OCI-LY7 (cell line): ENCODE measurements at regions not wholly inside any gene's neighbourhood (a gene's known extent, or its start where the extent isn't known, plus 50 kb on each side); places are given as distances from the start of the nearest gene placed in this dataset.

Source experiments
- BruUV-seq: library from RNA; stranded (reverse); fragments of 400-500 nt; replicated peaks from 2 replicates; lab custom pipeline; 2021; lab: Mats Ljungman, UMichigan
- CTCF ChIA-PET: fragments of 300-600 bp; sonication (Branson Sonifier 250); formaldehyde crosslinking; loops from one replicate; lab custom pipeline; 2022; ENCODE audit warnings: antibody characterized with exemption; ENCODE audit not compliant: unreplicated experiment; lab: Charles Lee
- POLR2A ChIA-PET: fragments of 300-600 bp; sonication (Branson Sonifier 250); formaldehyde crosslinking; loops from one replicate; lab custom pipeline; 2022; ENCODE audit warnings: antibody characterized with exemption; lab: Charles Lee
- DNase-seq: peaks from one replicate; pipeline ENCODE4 v3.0.0-alpha.2; 2015; ENCODE audit warnings: low spot score
- H2AFZ ChIP-seq: fragments of 200-600 bp; sonication (generic), shearing (Covaris generic); 2 replicates; pipeline ENCODE4 v1.6.1; 2014; ENCODE audit warnings: mild to moderate bottlenecking, antibody characterized with exemption, low read length, moderate library complexity
- H3K27ac ChIP-seq: fragments of 200-600 bp; sonication (generic); 2 replicates; pipeline ENCODE4 v1.5.1; 2014; ENCODE audit warnings: mixed run types, low read depth, mild to moderate bottlenecking, moderate library complexity, low read length, inconsistent platforms; ENCODE audit not compliant: poor library complexity, severe bottlenecking
- H3K36me3 ChIP-seq: fragments of 200-600 bp; sonication (generic); 2 replicates; pipeline ENCODE4 v1.6.1; 2014; ENCODE audit warnings: mild to moderate bottlenecking, antibody characterized with exemption, low read length, moderate library complexity, mixed read lengths; ENCODE audit not compliant: insufficient read depth
- H3K4me1 ChIP-seq: fragments of 200-600 bp; sonication (generic); 2 replicates; pipeline ENCODE4 v1.5.1; 2014; ENCODE audit warnings: mild to moderate bottlenecking, low read length; ENCODE audit not compliant: insufficient read depth, poor library complexity, severe bottlenecking
- H3K4me2 ChIP-seq: fragments of 200-600 bp; sonication (generic); 2 replicates; pipeline ENCODE4 v1.6.1; 2014; ENCODE audit warnings: mild to moderate bottlenecking, low read length
- H3K4me3 ChIP-seq: fragments of 200-600 bp; sonication (generic); 2 replicates; pipeline ENCODE4 v1.5.1; 2014; ENCODE audit warnings: mild to moderate bottlenecking, low read depth, low read length; ENCODE audit not compliant: poor library complexity, severe bottlenecking
- H3K79me2 ChIP-seq: fragments of 200-600 bp; sonication (generic); 2 replicates; pipeline ENCODE4 v1.6.1; 2016; ENCODE audit warnings: low read depth, mild to moderate bottlenecking, low read length, moderate library complexity, mixed read lengths; ENCODE audit not compliant: insufficient read depth
- H3K9me2 ChIP-seq: fragments of 200-600 bp; sonication (generic); 2 replicates; pipeline ENCODE4 v1.6.1; 2016; ENCODE audit warnings: mild to moderate bottlenecking, low read length, mixed read lengths; ENCODE audit not compliant: insufficient read depth
- H3K9me3 ChIP-seq: fragments of 200-600 bp; sonication (generic); 2 replicates; pipeline ENCODE4 v1.6.1; 2014; ENCODE audit warnings: mild to moderate bottlenecking, mixed run types, low read length, mixed read lengths
- H4K20me1 ChIP-seq: fragments of 200-600 bp; sonication (generic); 2 replicates; pipeline ENCODE4 v1.6.1; 2014; ENCODE audit warnings: mild to moderate bottlenecking, antibody characterized with exemption, low read length, moderate library complexity, mixed read lengths; ENCODE audit not compliant: insufficient read depth
- CTCF ChIP-seq: fragments of 200-600 bp; sonication (generic); conservative IDR thresholded peaks from 2 replicates; pipeline ENCODE4 v1.5.1; 2014; ENCODE audit warnings: mild to moderate bottlenecking, antibody characterized with exemption, low read length, moderate library complexity, mixed read lengths
- EZH2phosphoT487 ChIP-seq: fragments of 200-600 bp; sonication (generic); IDR thresholded peaks from 2 replicates; pipeline ENCODE4 v1.6.1; 2018; ENCODE audit warnings: low read depth, borderline replicate concordance, mild to moderate bottlenecking, mixed run types, antibody characterized with exemption, low read length, moderate library complexity, mixed read lengths
- intact Hi-C: fragments of 100-400 bp; cut with micrococcal nuclease; formaldehyde crosslinking; loops from one replicate; pipeline ENCODE4 v1.10.0; 2022; ENCODE audit not compliant: unreplicated experiment

GRCh38 chr11:10627291-10627690 lies 58.8 kb upstream of the LYVE1 start:
- Histone ChIP-seq H3K79me2 (no peaks in the 10 kb centered on the region), H3K4me2 (no peak overlapping the region), H3K9me3 (no peaks in the 10 kb centered on the region), H4K20me1 (no peaks in the 10 kb centered on the region), H3K27ac (no peak overlapping the region), H3K4me1 (peaks cover 7% of the 10 kb centered on the region), H3K9me2 (no peaks in the 10 kb centered on the region), H3K4me3 (no peak overlapping the region), H2AFZ (no peak overlapping the region), H3K36me3 (no peaks in the 10 kb centered on the region)
- BruUV-seq = no TSS peak
- POLR2A ChIA-PET = no interaction called here
- DNase-seq = no peak
- no peak for TF ChIP-seq CTCF
- no peak for TF ChIP-seq EZH2phosphoT487
- CTCF ChIA-PET = no interaction called here
- intact Hi-C loops = no loop called here

GRCh38 chr11:10625982-10626311 lies 57.5 kb upstream of the LYVE1 start:
- Histone ChIP-seq H3K27ac (no peak overlapping the region), H3K79me2 (no peaks in the 10 kb centered on the region), H3K9me3 (no peaks in the 10 kb centered on the region), H2AFZ (no peak overlapping the region), H3K4me2 (no peak overlapping the region), H3K4me1 (peaks cover 7% of the 10 kb centered on the region), H3K36me3 (no peaks in the 10 kb centered on the region), H3K4me3 (no peak overlapping the region), H3K9me2 (no peaks in the 10 kb centered on the region), H4K20me1 (no peaks in the 10 kb centered on the region)
- ChIA-PET CTCF (no interaction called here), POLR2A (interaction anchor here (0.9 kb wide), 1 partner anchor 19 kb away, joined by 3 read pairs; no protein-coding TSS in a partner anchor)
- intact Hi-C loops = no loop called here
- no TSS peak for BruUV-seq
- no peak for DNase-seq
- TF ChIP-seq CTCF = no peak
- no peak for TF ChIP-seq EZH2phosphoT487

DNA sequence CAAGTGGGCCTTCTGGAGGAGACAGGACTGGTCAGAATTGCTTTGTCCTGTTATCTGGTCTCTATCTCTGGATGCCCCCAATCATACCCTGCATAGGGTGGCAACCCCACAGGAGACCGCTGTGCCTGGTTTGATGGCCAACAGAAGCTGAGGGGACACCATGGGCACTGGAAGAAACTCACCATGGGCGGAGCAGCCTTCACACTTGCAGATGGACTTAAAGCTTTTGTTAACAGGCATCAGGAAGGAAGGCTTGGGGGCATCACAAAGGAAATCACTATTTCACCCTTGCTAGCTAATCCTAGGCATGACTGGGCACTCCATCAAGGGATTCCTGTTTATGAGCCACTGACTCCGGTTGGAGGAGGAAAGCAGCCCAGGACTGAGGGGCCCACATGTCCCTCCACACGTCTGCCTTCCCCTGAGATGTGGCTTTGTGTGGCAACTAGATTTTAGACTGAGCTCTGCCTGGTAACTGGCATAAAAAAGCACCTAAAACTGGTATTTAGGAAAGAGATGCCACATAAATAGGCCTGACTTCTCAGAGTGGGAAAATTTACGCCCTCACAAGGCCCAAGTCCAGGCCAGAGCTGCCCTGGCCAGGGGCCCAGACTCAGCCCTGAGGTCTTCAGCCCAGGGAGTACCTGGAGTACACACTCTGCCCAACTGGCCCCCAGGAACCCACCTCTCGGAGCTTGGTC lies 57.0 kb upstream of the LYVE1 start:
- intact Hi-C loops = no loop called here

More for the DNA sequence above, 57.0 kb upstream of the LYVE1 start:
- no peaks in the 10 kb centered on the region for H3K36me3 ChIP-seq
- no peaks in the 10 kb centered on the region for H4K20me1 ChIP-seq
- H3K9me3 ChIP-seq = no peaks in the 10 kb centered on the region
- no peak overlapping the region for H3K4me2 ChIP-seq
- CTCF ChIA-PET = no interaction called here
- no TSS peak for BruUV-seq
- no peak for DNase-seq
- H3K79me2 ChIP-seq = no peaks in the 10 kb centered on the region
- H3K9me2 ChIP-seq = no peaks in the 10 kb centered on the region
- no peak overlapping the region for H3K4me3 ChIP-seq
- no peak overlapping the region for H3K27ac ChIP-seq
- H2AFZ ChIP-seq = no peak overlapping the region
- POLR2A ChIA-PET = interaction anchor here (0.9 kb wide), 1 partner anchor 19 kb away, joined by 3 read pairs; no protein-coding TSS in a partner anchor
- peaks cover 7% of the 10 kb centered on the region for H3K4me1 ChIP-seq
- TF ChIP-seq CTCF = no peak
- TF ChIP-seq EZH2phosphoT487 = no peak
